ENCODE measurements at regions not wholly inside any gene's neighbourhood (a gene's known extent, or its start where the extent isn't known, plus 50 kb on each side); places are given as distances from the start of the nearest gene placed in this dataset.

- no peak for DNase-seq (ENCODE audit: insufficient read length, low spot score)
- no peak for TF ChIP-seq TAF1 (IDR thresholded peaks at IDR 0.05; ENCODE audit: low read depth, low read length)
- peak; percentile 43; the same call in 1 of the 2 replicates for TF ChIP-seq SPI1 (IDR thresholded peaks at IDR 0.05; ENCODE audit: low read depth, low read length)
- no peak for TF ChIP-seq POLR2AphosphoS5 (IDR thresholded peaks at IDR 0.05; ENCODE audit: low read depth, low read length)
- TF ChIP-seq PAX5 (IDR thresholded peaks at IDR 0.05; ENCODE audit: insufficient read depth, low read length, severe bottlenecking), result no peak
- no peak for FAIRE-seq
Observed at GRCh38 chr22:48192920-48193319, 1430.5 kb downstream of the TBC1D22A start.

GRCh38 chr22:48192071-48192470, 1429.6 kb downstream of the TBC1D22A start:
- DNase-seq (ENCODE audit: insufficient read length, low spot score), result no peak
- no peak for FAIRE-seq
- TF ChIP-seq POLR2A (IDR thresholded peaks at IDR 0.05; ENCODE audit: low read depth, low read length), result no peak

GRCh38 chr22:48188231-48188721, 1425.8 kb downstream of the TBC1D22A start:
- no peak for TF ChIP-seq PAX5 (IDR thresholded peaks at IDR 0.05; ENCODE audit: insufficient read depth, low read length, severe bottlenecking)
- no peak for FAIRE-seq
- DNase-seq (ENCODE audit: insufficient read length, low spot score), result no peak

GRCh38 chr22:48187356-48187755, 1424.9 kb downstream of the TBC1D22A start:
- TF ChIP-seq TAF1 (IDR thresholded peaks at IDR 0.05; ENCODE audit: low read depth, low read length), result no peak
- TF ChIP-seq POU2F2 (IDR thresholded peaks at IDR 0.05; ENCODE audit: low read depth, low read length), result no peak
- TF ChIP-seq PAX5 (IDR thresholded peaks at IDR 0.05; ENCODE audit: insufficient read depth, low read length, severe bottlenecking), result no peak
- TF ChIP-seq SPI1 (IDR thresholded peaks at IDR 0.05; ENCODE audit: low read depth, low read length), result no peak
- TF ChIP-seq POLR2AphosphoS5 (IDR thresholded peaks at IDR 0.05; ENCODE audit: low read depth, low read length), result no peak
- no peak for TF ChIP-seq POLR2A (IDR thresholded peaks at IDR 0.05; ENCODE audit: low read depth, low read length)
- DNase-seq (ENCODE audit: insufficient read length, low spot score) (no peak), FAIRE-seq (no peak)

- DNase-seq (ENCODE audit: insufficient read length, low spot score) (no peak), FAIRE-seq (no peak)
- TF ChIP-seq TAF1 (IDR thresholded peaks at IDR 0.05; ENCODE audit: low read depth, low read length) (no peak), PAX5 (IDR thresholded peaks at IDR 0.05; ENCODE audit: insufficient read depth, low read length, severe bottlenecking) (no peak), POU2F2 (IDR thresholded peaks at IDR 0.05; ENCODE audit: low read depth, low read length) (no peak), POLR2AphosphoS5 (IDR thresholded peaks at IDR 0.05; ENCODE audit: low read depth, low read length) (no peak), SPI1 (IDR thresholded peaks at IDR 0.05; ENCODE audit: low read depth, low read length) (no peak), POLR2A (IDR thresholded peaks at IDR 0.05; ENCODE audit: low read depth, low read length) (no peak)
Observed at GRCh38 chr22:48186146-48186790, 1423.8 kb downstream of the TBC1D22A start.

GRCh38 chr22:48185071-48186055, 1422.9 kb downstream of the TBC1D22A start:
- TF ChIP-seq TAF1 (IDR thresholded peaks at IDR 0.05; ENCODE audit: low read depth, low read length) (no peak), PAX5 (IDR thresholded peaks at IDR 0.05; ENCODE audit: insufficient read depth, low read length, severe bottlenecking) (no peak), POU2F2 (IDR thresholded peaks at IDR 0.05; ENCODE audit: low read depth, low read length) (no peak), POLR2AphosphoS5 (IDR thresholded peaks at IDR 0.05; ENCODE audit: low read depth, low read length) (no peak), SPI1 (IDR thresholded peaks at IDR 0.05; ENCODE audit: low read depth, low read length) (no peak), POLR2A (IDR thresholded peaks at IDR 0.05; ENCODE audit: low read depth, low read length) (no peak)
- DNase-seq (ENCODE audit: insufficient read length, low spot score), result no peak

GRCh38 chr22:48182846-48183805, 1420.7 kb downstream of the TBC1D22A start:
- FAIRE-seq (no peak), DNase-seq (ENCODE audit: insufficient read length, low spot score) (no peak)
- no peak for TF ChIP-seq POU2F2 (IDR thresholded peaks at IDR 0.05; ENCODE audit: low read depth, low read length)
- TF ChIP-seq POLR2AphosphoS5 (IDR thresholded peaks at IDR 0.05; ENCODE audit: low read depth, low read length), result no peak
- no peak for TF ChIP-seq POLR2A (IDR thresholded peaks at IDR 0.05; ENCODE audit: low read depth, low read length)
- TF ChIP-seq PAX5 (IDR thresholded peaks at IDR 0.05; ENCODE audit: insufficient read depth, low read length, severe bottlenecking), result no peak
- TF ChIP-seq SPI1 (IDR thresholded peaks at IDR 0.05; ENCODE audit: low read depth, low read length), result no peak

More at GRCh38 chr22:48185071-48186055, 1422.9 kb downstream of the TBC1D22A start:
- FAIRE-seq, result no peak

GRCh38 chr22:48182031-48182430, 1419.6 kb downstream of the TBC1D22A start:
- FAIRE-seq, result no peak
- TF ChIP-seq POU2F2 (IDR thresholded peaks at IDR 0.05; ENCODE audit: low read depth, low read length) (no peak), POLR2AphosphoS5 (IDR thresholded peaks at IDR 0.05; ENCODE audit: low read depth, low read length) (no peak), TAF1 (IDR thresholded peaks at IDR 0.05; ENCODE audit: low read depth, low read length) (no peak), PAX5 (IDR thresholded peaks at IDR 0.05; ENCODE audit: insufficient read depth, low read length, severe bottlenecking) (no peak), POLR2A (IDR thresholded peaks at IDR 0.05; ENCODE audit: low read depth, low read length) (no peak)
- no peak for DNase-seq (ENCODE audit: insufficient read length, low spot score)

Measured in GM12891 (cell line).